ENCODE measurements at regions not wholly inside any gene's neighbourhood (a gene's known extent, or its start where the extent isn't known, plus 50 kb on each side); places are given as distances from the start of the nearest gene placed in this dataset.
"Not testable (repeated sequence)": the region's sequence is repeated elsewhere in the genome, so short reads cannot be mapped to it uniquely, and the experiment has no call there.

GRCh38 chr2:72026819-72027425 is 120.7 kb downstream of the CYP26B1 start:
- H3K27me3 ChIP-seq (replicated peaks in 1 of 2; ENCODE audit: control insufficient read depth in 2 of 2, extremely low read depth in 1 of 2, insufficient read depth in 2 of 2, low read length in 1 of 2) = peaks cover 0 to 8% of the 10 kb centered on the region in 2 experiments
- H3K4me3 ChIP-seq (ENCODE audit: control insufficient read depth in 1 of 2, extremely low read depth in 1 of 2, low read length in 1 of 2) = no peak overlapping the region
- DNase-seq (peak in 1 of 35 experiments; percentile 11), ATAC-seq (replicated peaks in 1 of 4) (no peak)
- Mint-ChIP-seq H3K9me3 (peaks cover 0 to 12% (median 0%) of the 10 kb centered on the region in 3 donors), H3K36me3 (no peaks in the 10 kb centered on the region), H3K27me3 (peaks cover 4 to 10% of the 10 kb centered on the region in 2 donors), H3K4me3 (no peak overlapping the region), H3K27ac (no peak overlapping the region), H3K4me1 (no peaks in the 10 kb centered on the region)
- ChIA-PET CTCF (no interaction called here), POLR2A (no interaction called here)
- no peaks in the 10 kb centered on the region for H3K36me3 ChIP-seq (ENCODE audit: control insufficient read depth in 2 of 2, extremely low read depth in 1 of 2, insufficient read depth in 1 of 2, low read length in 1 of 2)
- no peaks in the 10 kb centered on the region for H3K9me3 ChIP-seq
- H3K27ac ChIP-seq (ENCODE audit: low read length) = no peak overlapping the region
- 87% methylated on average over 10 of the region's 10 CpGs for WGBS (ENCODE audit: insufficient coverage)
- H3K4me1 ChIP-seq (ENCODE audit: control insufficient read depth in 1 of 2, extremely low read depth in 1 of 2, insufficient read depth in 2 of 2, low read length in 2 of 2) = no peaks in the 10 kb centered on the region

DNA sequence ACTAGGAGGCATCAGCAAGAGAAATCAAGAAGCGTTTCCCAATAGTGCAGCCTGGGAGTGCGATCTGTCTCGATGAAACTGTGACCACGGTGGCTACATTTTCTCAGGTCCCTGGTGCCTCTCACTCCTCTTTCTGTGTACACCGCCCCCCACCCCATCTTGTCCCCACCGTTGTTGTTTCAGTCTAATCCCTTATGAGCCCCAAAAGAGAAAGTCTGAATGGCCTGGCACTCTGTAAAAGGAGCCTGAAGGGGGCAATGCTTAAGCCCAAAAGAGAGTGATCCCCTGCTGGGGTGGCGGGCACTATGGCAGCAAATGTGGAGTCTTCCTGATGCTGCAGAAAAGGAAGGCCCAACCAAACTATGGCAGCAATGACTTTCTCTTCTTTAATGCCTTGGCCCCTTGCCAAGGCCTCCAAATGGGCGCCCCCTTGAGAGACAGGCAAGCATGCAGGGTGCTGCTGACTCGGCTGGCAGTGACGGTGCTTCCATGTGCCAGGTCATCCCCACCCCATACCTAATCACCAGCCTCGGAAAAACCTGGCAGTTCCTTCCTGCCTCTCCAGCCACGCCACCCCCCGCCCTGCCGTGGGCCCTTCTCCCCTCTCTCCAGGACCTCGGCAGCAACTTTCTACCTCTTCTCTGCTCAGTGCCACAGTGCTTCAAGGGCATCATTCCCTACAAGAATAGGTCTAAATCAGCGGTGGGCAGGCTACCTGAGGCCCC is 123.0 kb downstream of the CYP26B1 start:
- H3K27ac Mint-ChIP-seq = no peak overlapping the region
- H3K36me3 Mint-ChIP-seq = no peaks in the 10 kb centered on the region
- H3K27me3 Mint-ChIP-seq = peaks cover 4 to 11% of the 10 kb centered on the region in 2 donors

GRCh38 chr2:72023678-72024390 is 123.8 kb downstream of the CYP26B1 start:
- POLR2A ChIA-PET = no interaction called here
- H3K36me3 Mint-ChIP-seq = no peaks in the 10 kb centered on the region
- WGBS (ENCODE audit: insufficient coverage) = 90% methylated on average over 5 of the region's 7 CpGs
- H3K4me1 Mint-ChIP-seq = no peaks in the 10 kb centered on the region
- peak in 1 of 35 experiments; percentile 13 for DNase-seq
- H3K4me3 Mint-ChIP-seq = no peak overlapping the region
- Histone ChIP-seq H3K4me1 (ENCODE audit: control insufficient read depth in 1 of 2, extremely low read depth in 1 of 2, insufficient read depth in 2 of 2, low read length in 2 of 2) (no peaks in the 10 kb centered on the region), H3K9me3 (no peaks in the 10 kb centered on the region), H3K4me3 (ENCODE audit: control insufficient read depth in 1 of 2, extremely low read depth in 1 of 2, low read length in 1 of 2) (no peak overlapping the region), H3K27me3 (replicated peaks in 1 of 2; ENCODE audit: control insufficient read depth in 2 of 2, extremely low read depth in 1 of 2, insufficient read depth in 2 of 2, low read length in 1 of 2) (peaks cover 0 to 8% of the 10 kb centered on the region in 2 experiments), H3K36me3 (ENCODE audit: control insufficient read depth in 2 of 2, extremely low read depth in 1 of 2, insufficient read depth in 1 of 2, low read length in 1 of 2) (no peaks in the 10 kb centered on the region), H3K27ac (ENCODE audit: low read length) (no peak overlapping the region)
- ATAC-seq (replicated peaks in 1 of 4) = no peak
- peaks cover 0 to 10% (median 0%) of the 10 kb centered on the region in 3 donors for H3K9me3 Mint-ChIP-seq
- H3K27ac Mint-ChIP-seq = no peak overlapping the region
- CTCF ChIA-PET = no interaction called here
- H3K27me3 Mint-ChIP-seq = peaks cover 4 to 9% of the 10 kb centered on the region in 2 donors

More for the DNA sequence above, 123.0 kb downstream of the CYP26B1 start:
- ChIA-PET POLR2A (no interaction called here), CTCF (no interaction called here)
- Histone ChIP-seq H3K27ac (ENCODE audit: low read length) (no peak overlapping the region), H3K27me3 (replicated peaks in 1 of 2; ENCODE audit: control insufficient read depth in 2 of 2, extremely low read depth in 1 of 2, insufficient read depth in 2 of 2, low read length in 1 of 2) (peaks cover 0 to 8% of the 10 kb centered on the region in 2 experiments), H3K9me3 (no peaks in the 10 kb centered on the region), H3K4me3 (ENCODE audit: control insufficient read depth in 1 of 2, extremely low read depth in 1 of 2, low read length in 1 of 2) (no peak overlapping the region), H3K36me3 (ENCODE audit: control insufficient read depth in 2 of 2, extremely low read depth in 1 of 2, insufficient read depth in 1 of 2, low read length in 1 of 2) (no peaks in the 10 kb centered on the region), H3K4me1 (ENCODE audit: control insufficient read depth in 1 of 2, extremely low read depth in 1 of 2, insufficient read depth in 2 of 2, low read length in 2 of 2) (no peaks in the 10 kb centered on the region)
- H3K4me3 Mint-ChIP-seq = no peak overlapping the region
- DNase-seq = peak in 1 of 35 experiments; percentile 10
- peaks cover 0 to 12% (median 0%) of the 10 kb centered on the region in 3 donors for H3K9me3 Mint-ChIP-seq
- no peaks in the 10 kb centered on the region for H3K4me1 Mint-ChIP-seq
- WGBS (ENCODE audit: insufficient coverage) = 78% methylated on average over 14 of the region's 16 CpGs
- ATAC-seq (replicated peaks in 1 of 4) = no peak

- H3K4me1 Mint-ChIP-seq; H3K4me3 ChIP-seq (ENCODE audit: control insufficient read depth in 1 of 2, extremely low read depth in 1 of 2, low read length in 1 of 2); H3K27ac ChIP-seq (ENCODE audit: low read length); H3K4me1 ChIP-seq (ENCODE audit: control insufficient read depth in 1 of 2, extremely low read depth in 1 of 2, insufficient read depth in 2 of 2, low read length in 2 of 2); H3K9me3 ChIP-seq; H3K27ac Mint-ChIP-seq; CTCF ChIA-PET; H3K36me3 Mint-ChIP-seq; POLR2A ChIA-PET; ATAC-seq (replicated peaks in 1 of 4); H3K4me3 Mint-ChIP-seq; H3K9me3 Mint-ChIP-seq; H3K27me3 ChIP-seq (replicated peaks in 1 of 2; ENCODE audit: control insufficient read depth in 2 of 2, extremely low read depth in 1 of 2, insufficient read depth in 2 of 2, low read length in 1 of 2); DNase-seq; H3K36me3 ChIP-seq (ENCODE audit: control insufficient read depth in 2 of 2, extremely low read depth in 1 of 2, insufficient read depth in 1 of 2, low read length in 1 of 2); H3K27me3 Mint-ChIP-seq: not testable (repeated sequence)
- WGBS (ENCODE audit: insufficient coverage) = no CpG with 5 or more reads among the region's 16 CpGs
Observed at GRCh38 chr2:72021371-72021770, 126.3 kb downstream of the CYP26B1 start.

- H3K27ac ChIP-seq (ENCODE audit: low read length) = no peak overlapping the region
- no peaks in the 10 kb centered on the region for H3K36me3 ChIP-seq (ENCODE audit: control insufficient read depth in 2 of 2, extremely low read depth in 1 of 2, insufficient read depth in 1 of 2, low read length in 1 of 2)
- WGBS (ENCODE audit: insufficient coverage) = no CpG with 5 or more reads among the region's 1 CpG
- Mint-ChIP-seq H3K27me3 (peaks cover 0 to 6% of the 10 kb centered on the region in 2 donors), H3K4me3 (no peak overlapping the region), H3K9me3 (peaks cover 0 to 5% (median 4%) of the 10 kb centered on the region in 3 donors), H3K4me1 (no peaks in the 10 kb centered on the region), H3K36me3 (no peaks in the 10 kb centered on the region), H3K27ac (no peak overlapping the region)
- peaks cover 0 to 6% of the 10 kb centered on the region in 2 experiments for H3K27me3 ChIP-seq (replicated peaks in 1 of 2; ENCODE audit: control insufficient read depth in 2 of 2, extremely low read depth in 1 of 2, insufficient read depth in 2 of 2, low read length in 1 of 2)
- DNase-seq (no peak), ATAC-seq (replicated peaks in 1 of 4) (no peak)
- ChIA-PET POLR2A (no interaction called here), CTCF (no interaction called here)
- H3K4me3 ChIP-seq (ENCODE audit: control insufficient read depth in 1 of 2, extremely low read depth in 1 of 2, low read length in 1 of 2) = no peak overlapping the region
- H3K4me1 ChIP-seq (ENCODE audit: control insufficient read depth in 1 of 2, extremely low read depth in 1 of 2, insufficient read depth in 2 of 2, low read length in 2 of 2) = no peaks in the 10 kb centered on the region
- no peaks in the 10 kb centered on the region for H3K9me3 ChIP-seq
Observed at GRCh38 chr2:72015266-72015665, 132.4 kb downstream of the CYP26B1 start.

DNA sequence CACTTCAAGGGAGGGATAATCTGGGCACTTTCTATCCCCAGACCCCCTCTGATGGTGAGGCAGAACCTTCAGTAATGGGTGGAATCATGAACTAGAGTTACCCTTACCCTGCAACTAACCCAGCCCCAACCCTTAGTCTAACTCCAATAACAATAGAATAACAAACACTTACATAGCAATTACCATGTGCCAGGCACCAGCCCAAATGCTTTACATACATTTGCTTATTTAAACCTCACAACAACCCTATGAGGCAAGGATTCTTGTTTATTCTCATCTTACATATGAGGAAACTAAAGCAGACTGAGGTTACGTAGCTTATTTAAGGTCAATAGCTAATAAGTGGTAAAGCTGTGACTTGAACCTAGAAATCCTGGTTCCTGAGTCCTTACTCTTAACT is 132.8 kb downstream of the CYP26B1 start:
- Histone ChIP-seq H3K36me3 (ENCODE audit: control insufficient read depth in 2 of 2, extremely low read depth in 1 of 2, insufficient read depth in 1 of 2, low read length in 1 of 2) (no peaks in the 10 kb centered on the region), H3K4me3 (ENCODE audit: control insufficient read depth in 1 of 2, extremely low read depth in 1 of 2, low read length in 1 of 2) (no peak overlapping the region), H3K27me3 (replicated peaks in 1 of 2; ENCODE audit: control insufficient read depth in 2 of 2, extremely low read depth in 1 of 2, insufficient read depth in 2 of 2, low read length in 1 of 2) (peaks cover 0 to 6% of the 10 kb centered on the region in 2 experiments), H3K27ac (ENCODE audit: low read length) (no peak overlapping the region), H3K4me1 (ENCODE audit: control insufficient read depth in 1 of 2, extremely low read depth in 1 of 2, insufficient read depth in 2 of 2, low read length in 2 of 2) (no peaks in the 10 kb centered on the region), H3K9me3 (no peaks in the 10 kb centered on the region)
- Mint-ChIP-seq H3K4me1 (no peaks in the 10 kb centered on the region), H3K4me3 (no peak overlapping the region), H3K27me3 (peaks cover 0 to 8% of the 10 kb centered on the region in 2 donors), H3K27ac (no peak overlapping the region), H3K36me3 (no peaks in the 10 kb centered on the region), H3K9me3 (peaks cover 0 to 5% (median 4%) of the 10 kb centered on the region in 3 donors)
- POLR2A ChIA-PET = no interaction called here
- CTCF ChIA-PET = no interaction called here
- DNase-seq = no peak
- ATAC-seq (replicated peaks in 1 of 4) = no peak
- no CpG with 5 or more reads among the region's 1 CpG for WGBS (ENCODE audit: insufficient coverage)

Data from T-cell (primary cell).